Heart right ventricle (tissue), 16 donors: ENCODE measurements at regions not wholly inside any gene's neighbourhood (a gene's known extent, or its start where the extent isn't known, plus 50 kb on each side); places are given as distances from the start of the nearest gene placed in this dataset.

Experiments
- ATAC-seq, 8 donors: fragments of 200-7000 bp; cut with Tn5 transposase; one replicate each; pipeline ENCODE4 v1.9.1; 2020; ENCODE audit warnings: mild to moderate bottlenecking in 8 of 8, moderate library complexity in 8 of 8, moderate number of reproducible peaks in 1 of 8
- DNase-seq, 2 donors: peaks; one replicate each; pipeline ENCODE4 v3.0.0-alpha.2; 2020
- H3K27ac ChIP-seq, 10 donors: fragments of 200-600 bp; sonication (generic) in 2 of 10; one replicate each; pipeline versions ENCODE4 v1.5.0 to v1.8.0; 2020 to 2022; ENCODE audit warnings: mild to moderate bottlenecking in 3 of 10
- H3K27me3 ChIP-seq, 7 donors: fragments of 200-600 bp; one replicate each; pipeline ENCODE4 v1.8.0; 2021 to 2022; ENCODE audit warnings: mild to moderate bottlenecking in 2 of 7
- H3K36me3 ChIP-seq, 9 donors: fragments of 200-600 bp; sonication (generic) in 1 of 9; one replicate each; pipeline versions ENCODE4 v1.5.0 to v1.8.0; 2020 to 2022; ENCODE audit warnings: mild to moderate bottlenecking in 2 of 9
- H3K4me1 ChIP-seq, 9 donors: fragments of 200-600 bp; sonication (generic) in 1 of 9; one replicate each; pipeline versions ENCODE4 v1.5.0 to v1.8.0; 2020 to 2022; ENCODE audit warnings: mild to moderate bottlenecking in 4 of 9
- H3K4me3 ChIP-seq, 10 donors: fragments of 200-600 bp; sonication (generic) in 2 of 10; one replicate each; pipeline versions ENCODE4 v1.5.0 to v1.8.0; 2020 to 2022; ENCODE audit warnings: mild to moderate bottlenecking in 7 of 10, moderate library complexity in 2 of 10
- H3K9me3 ChIP-seq, 11 donors: fragments of 200-600 bp in 10 of 11; sonication (generic) in 2 of 11; one replicate each; pipeline versions ENCODE4 v1.5.0 to v1.8.0; 2013 to 2022; ENCODE audit warnings: mild to moderate bottlenecking in 2 of 11, control low read depth in 1 of 11, moderate library complexity in 1 of 11
- CTCF ChIP-seq, 9 donors: fragments of 200-600 bp; sonication (generic) in 2 of 9; IDR thresholded peaks; one replicate each; pipeline versions ENCODE4 v1.5.0 to v1.8.0; 2021 to 2022; ENCODE audit warnings: antibody characterized with exemption in 9 of 9, mild to moderate bottlenecking in 5 of 9, moderate library complexity in 1 of 9
- WGBS, 2 donors: extraction: QIAGEN DNeasy Blood & Tissue Kit; methylation state at CpG; one replicate each; pipeline ENCODE4 v1.1.7; 2013; ENCODE audit warnings: inconsistent platforms in 1 of 2; 5-methylcytosine and 5-hydroxymethylcytosine counted together
- intact Hi-C, 10 donors: fragments of 100-400 bp; cut with DNase I; formaldehyde crosslinking; loops; one replicate each; pipeline versions ENCODE4 v1.11.1 to v1.14.2; 2022
- donor health status: Arrhythmogenic right ventricular cardiomyopathy.
- donor health status: ischemic (EF 13 %, LVEDD 7.1; RV severe dilation, severe dysfunction).
- donor health status: healthy with polysubstance abuse.
- donor health status: DM: no; HTN: yes; CAD: no.
- donor health status: DM: no; HTN: no; CAD: no.
- donor health status: ischemic (EF 25% LVEDD 6.9; RV normal size, moderate dysfunction).
- donor health status: ischemic (EF 25% LVEDD 5.7; RV mildly dilated, moderate dysfunction).
- donor health status: healthy.
- donor health status: DM: yes; HTN: yes; CAD: no.
- donor health status: Ischemic cardiomyopathy.
- donor health status: ischemic (EF 35%, LVEDD 5.7; RV mildly dilated, moderate dysfunction).
- donor health status: nonischemic (EF 11% LVEDD 7.7; RV severe dilation, severe dysfunction).
- donor health status: DM: yes; HTN: yes; CAD: no.
- donor health status: PGD.
- donor health status: ischemic (EF 29% LVEDD 5.4; RV normal size, mild dysfunction).
- donor health status: nonischemic (EF 23%, LVEDD 6.1; RV moderate dilation, normal function).

DNA sequence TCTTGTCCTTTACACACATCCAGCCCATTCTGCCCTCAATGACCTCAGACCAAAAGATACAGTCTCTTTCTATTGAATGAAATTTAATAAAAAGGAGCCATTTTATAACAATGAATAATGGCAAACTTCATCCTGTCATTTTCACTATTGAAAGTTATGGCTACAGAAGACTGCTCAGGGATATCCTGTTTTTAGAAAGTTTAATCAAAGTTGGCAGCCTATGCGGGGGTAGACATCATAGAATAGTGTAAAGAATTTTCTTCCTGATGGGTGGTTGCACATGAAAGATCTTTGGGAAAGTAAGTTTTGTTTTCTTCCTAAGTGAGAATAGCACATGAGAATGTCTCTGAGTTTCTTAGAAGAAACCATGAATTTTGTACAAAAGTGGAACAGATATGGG, 670.4 kb upstream of the CDH6 start:
- Histone ChIP-seq H3K27ac (no peak overlapping the region), H3K27me3 (no peaks in the 10 kb centered on the region), H3K36me3 (no peaks in the 10 kb centered on the region), H3K4me3 (no peak overlapping the region), H3K4me1 (no peaks in the 10 kb centered on the region), H3K9me3 (no peaks in the 10 kb centered on the region)
- no peak for TF ChIP-seq CTCF (IDR thresholded peaks at IDR 0.05)
- intact Hi-C loops: no loop called here
- DNase-seq (no peak), ATAC-seq (no peak)
- 50 to 56% methylated on average over 1 of the region's 1 CpG for WGBS, 2 donors

- Histone ChIP-seq H3K4me1 (no peaks in the 10 kb centered on the region), H3K4me3 (no peak overlapping the region), H3K27me3 (no peaks in the 10 kb centered on the region), H3K9me3 (peaks cover 0 to 4% (median 0%) of the 10 kb centered on the region in 11 donors), H3K27ac (no peak overlapping the region), H3K36me3 (no peaks in the 10 kb centered on the region)
- no peak for DNase-seq
- TF ChIP-seq CTCF (IDR thresholded peaks at IDR 0.05): no peak
- no peak for ATAC-seq
- 71 to 81% methylated on average over 4 of the region's 4 CpGs for WGBS, 2 donors
- intact Hi-C loops: no loop called here
These were observed 688.2 kb upstream of the CDH6 start for GRCh38 chr5:30505014-30505886.

GRCh38 chr5:30502277-30502676, 691.2 kb upstream of the CDH6 start:
- ATAC-seq: no peak
- H3K27me3 ChIP-seq: no peaks in the 10 kb centered on the region
- no peak overlapping the region for H3K4me3 ChIP-seq
- no peaks in the 10 kb centered on the region for H3K4me1 ChIP-seq
- peaks cover 0 to 13% (median 0%) of the 10 kb centered on the region in 11 donors for H3K9me3 ChIP-seq
- TF ChIP-seq CTCF (IDR thresholded peaks at IDR 0.05): no peak
- H3K36me3 ChIP-seq: no peaks in the 10 kb centered on the region
- H3K27ac ChIP-seq: no peak overlapping the region
- DNase-seq: no peak
- intact Hi-C loops: no loop called here

- no peak for TF ChIP-seq CTCF (IDR thresholded peaks at IDR 0.05)
- Histone ChIP-seq H3K36me3 (no peaks in the 10 kb centered on the region), H3K9me3 (peaks cover 0 to 18% (median 0%) of the 10 kb centered on the region in 11 donors), H3K4me3 (no peak overlapping the region), H3K27me3 (no peaks in the 10 kb centered on the region), H3K4me1 (no peaks in the 10 kb centered on the region), H3K27ac (no peak overlapping the region)
- no peak for DNase-seq
- intact Hi-C loops: no loop called here
- WGBS, 2 donors: 66 to 67% methylated on average over 3 of the region's 3 CpGs
- ATAC-seq: no peak
These were observed 692.4 kb upstream of the CDH6 start for GRCh38 chr5:30501065-30501464.
